GM10266 (cell line): ENCODE measurements at regions not wholly inside any gene's neighbourhood (a gene's known extent, or its start where the extent isn't known, plus 50 kb on each side); places are given as distances from the start of the nearest gene placed in this dataset.

Experiments
- DNase-seq: peaks from one replicate; pipeline ENCODE4 v3.0.0; 2012; ENCODE audit errors: extremely low spot score
- CTCF ChIP-seq: IDR thresholded peaks from 2 replicates; pipeline ENCODE4 v1.5.1; 2012; ENCODE audit warnings: mild to moderate bottlenecking, low read depth; ENCODE audit not compliant: control insufficient read depth, insufficient read depth; ENCODE audit errors: missing control alignments

- no peak for TF ChIP-seq CTCF
- DNase-seq = no peak
Observed at GRCh38 chr14:96631621-96632362, 129.6 kb downstream of the PAPOLA start.

- no peak for TF ChIP-seq CTCF
- no peak for DNase-seq
Observed at GRCh38 chr14:96632363-96632758, 130.2 kb downstream of the PAPOLA start.

- DNase-seq = no peak
- no peak for TF ChIP-seq CTCF
Observed at GRCh38 chr14:96633096-96633495, 130.9 kb downstream of the PAPOLA start.

- no peak for TF ChIP-seq CTCF
- DNase-seq = no peak
Observed at GRCh38 chr14:96634481-96634880, 132.3 kb downstream of the PAPOLA start.

GRCh38 chr14:96634896-96635295 is 132.7 kb downstream of the PAPOLA start:
- peak; percentile 2 for DNase-seq
- TF ChIP-seq CTCF = no peak

GRCh38 chr14:96635850-96636249 is 133.7 kb downstream of the PAPOLA start:
- DNase-seq = no peak
- no peak for TF ChIP-seq CTCF

GRCh38 chr14:96637521-96637920 is 135.3 kb downstream of the PAPOLA start:
- no peak for DNase-seq
- TF ChIP-seq CTCF = no peak
